GM21737 (cell line): ENCODE measurements at regions not wholly inside any gene's neighbourhood (a gene's known extent, or its start where the extent isn't known, plus 50 kb on each side); places are given as distances from the start of the nearest gene placed in this dataset.
"Not testable (repeated sequence)": the region's sequence is repeated elsewhere in the genome, so short reads cannot be mapped to it uniquely, and the experiment has no call there.

ENCODE experiments used
- ATAC-seq: cut with Tn5 transposase; IDR thresholded peaks from one replicate; pipeline ENCODE4 v1.9.1; 2021; ENCODE audit warnings: mild to moderate bottlenecking, moderate library complexity; ENCODE audit not compliant: unreplicated experiment

DNA sequence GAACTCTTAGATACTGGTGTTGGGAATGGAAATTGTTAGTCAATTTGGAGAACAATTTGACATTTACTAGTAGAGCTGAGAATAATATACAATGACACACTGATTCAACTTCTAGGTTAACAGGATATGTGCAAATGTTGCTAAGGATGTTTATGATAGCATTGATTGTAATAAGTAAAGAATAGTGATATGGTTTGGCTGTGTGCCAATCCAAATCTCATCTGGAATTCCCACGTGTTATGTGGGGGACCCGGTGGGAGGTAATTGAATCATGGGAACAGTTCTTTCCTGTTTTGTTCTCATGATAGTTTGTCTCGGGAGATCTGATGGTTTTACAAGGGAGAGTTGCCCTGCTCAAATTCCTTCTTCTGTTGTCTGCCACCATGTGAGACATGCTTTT is 302.4 kb upstream of the TMPRSS15 start:
- no peak for ATAC-seq

DNA sequence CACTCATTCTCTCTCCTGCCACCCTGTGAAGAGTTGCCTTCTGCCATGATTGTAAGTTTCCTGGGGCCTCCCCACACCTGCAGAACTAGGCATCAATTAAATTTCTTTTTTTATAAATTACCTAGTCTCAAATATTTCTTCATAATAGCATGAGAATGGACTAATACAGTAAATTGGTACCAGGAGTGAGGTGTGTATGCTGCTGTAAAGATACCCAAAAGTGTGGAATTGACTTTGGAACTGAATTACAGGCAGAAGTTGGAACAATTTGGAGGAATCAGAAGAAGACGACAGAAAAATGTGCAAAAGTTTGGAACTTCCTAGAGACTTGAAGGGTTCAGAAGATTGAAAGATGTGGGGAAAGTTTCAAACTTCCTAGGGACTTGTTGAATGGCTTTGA is 308.1 kb upstream of the TMPRSS15 start:
- ATAC-seq: no peak

DNA sequence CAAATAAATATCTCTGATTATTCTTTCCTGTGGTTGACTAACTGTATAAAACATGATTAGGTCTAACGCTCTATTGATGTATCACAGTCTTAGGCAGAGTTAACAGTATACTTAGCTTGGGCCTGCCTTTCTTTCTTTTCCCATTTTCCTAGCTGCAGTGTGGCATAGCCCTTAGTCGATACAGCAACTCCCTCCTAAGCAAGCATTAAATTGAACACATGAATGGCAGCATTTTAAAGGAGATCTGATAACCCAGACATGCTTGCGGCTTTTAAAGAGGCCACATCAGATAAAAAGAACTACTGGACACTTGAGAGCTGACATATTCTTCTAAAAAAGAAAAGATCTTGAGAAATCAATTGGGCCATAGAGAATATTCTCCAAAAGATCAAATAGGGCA is 312.0 kb upstream of the TMPRSS15 start:
- no peak for ATAC-seq

DNA sequence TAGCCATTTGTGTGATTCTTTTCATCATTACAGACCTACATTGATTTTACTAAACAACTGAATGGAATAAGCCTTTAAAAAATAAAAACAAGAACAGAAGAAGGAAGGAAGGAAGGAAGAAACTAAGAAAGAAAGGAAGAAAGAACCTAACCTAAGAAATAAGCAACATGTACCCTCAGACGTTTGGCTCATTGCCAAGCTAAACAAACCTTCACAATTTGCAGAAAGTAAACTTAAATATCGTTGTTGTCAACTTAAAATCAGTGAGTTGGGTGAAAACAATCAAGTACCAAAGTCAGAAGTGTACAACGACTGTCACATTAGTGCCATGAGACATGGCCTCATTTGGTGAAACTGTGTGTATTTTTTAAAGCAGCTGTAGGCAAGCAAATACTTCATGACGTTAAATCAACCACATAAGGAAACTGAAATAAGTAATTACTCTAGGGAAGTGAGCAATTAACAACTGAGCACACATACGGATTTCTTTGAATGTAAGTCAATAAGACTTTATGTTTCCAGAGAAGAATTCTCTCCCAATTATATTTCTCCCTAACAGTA is 313.1 kb upstream of the TMPRSS15 start:
- no peak for ATAC-seq

DNA sequence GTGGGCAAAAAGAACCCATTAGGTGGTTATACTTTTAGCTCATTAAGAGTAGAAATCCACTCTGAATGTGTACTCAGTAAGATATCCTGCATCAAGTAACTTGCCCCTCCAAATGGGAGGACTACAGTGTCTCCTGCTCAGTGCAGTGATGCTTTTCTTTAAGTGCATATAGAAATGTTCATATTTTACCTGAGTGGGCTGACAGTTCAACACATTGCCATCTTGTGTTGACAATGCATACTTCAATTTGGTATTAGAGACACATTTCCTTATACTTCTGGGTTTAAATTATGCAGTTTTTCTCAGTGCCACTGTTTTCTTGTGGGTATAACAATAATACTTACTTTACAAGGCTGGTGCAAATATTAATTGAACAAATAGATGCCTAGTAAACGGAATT is 318.6 kb upstream of the TMPRSS15 start:
- no peak for ATAC-seq

DNA sequence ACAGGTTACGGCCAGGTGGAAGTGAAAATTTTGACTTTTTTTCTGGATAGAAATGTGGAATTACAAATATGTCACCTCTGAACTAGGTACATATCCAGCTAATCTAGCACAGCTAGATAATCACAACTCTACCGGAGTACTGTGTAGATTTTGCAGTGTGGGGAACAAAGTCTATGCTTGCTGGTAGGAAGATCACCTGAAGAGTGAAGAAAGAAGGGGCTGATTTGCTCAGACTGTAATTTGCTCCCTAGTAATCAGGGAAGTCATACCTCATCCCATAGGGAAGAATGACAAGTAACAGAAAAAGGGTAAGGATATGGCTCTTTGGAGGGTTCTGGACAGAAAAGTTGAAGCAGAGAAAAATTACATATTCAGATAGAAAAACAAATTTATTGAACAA is 319.6 kb upstream of the TMPRSS15 start:
- ATAC-seq: no peak

DNA sequence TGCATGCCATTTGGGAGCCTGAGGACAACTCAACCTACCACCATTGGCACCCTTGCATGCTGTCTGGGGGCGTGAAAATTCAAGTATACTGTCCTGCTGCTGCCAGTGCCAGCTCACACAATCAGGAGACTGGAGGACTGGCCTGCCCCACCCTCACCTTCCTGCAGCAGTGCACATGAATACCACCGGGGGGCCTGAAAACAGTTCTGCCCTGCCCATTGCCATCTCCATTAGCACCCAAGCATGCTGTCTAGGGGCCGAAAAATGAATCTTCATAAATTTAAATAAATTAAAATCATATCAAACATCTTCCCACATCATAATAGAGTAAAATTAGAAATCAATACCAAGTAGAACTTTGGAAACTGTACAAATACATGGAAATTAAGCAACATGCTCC is 322.1 kb upstream of the TMPRSS15 start:
- ATAC-seq: no peak

DNA sequence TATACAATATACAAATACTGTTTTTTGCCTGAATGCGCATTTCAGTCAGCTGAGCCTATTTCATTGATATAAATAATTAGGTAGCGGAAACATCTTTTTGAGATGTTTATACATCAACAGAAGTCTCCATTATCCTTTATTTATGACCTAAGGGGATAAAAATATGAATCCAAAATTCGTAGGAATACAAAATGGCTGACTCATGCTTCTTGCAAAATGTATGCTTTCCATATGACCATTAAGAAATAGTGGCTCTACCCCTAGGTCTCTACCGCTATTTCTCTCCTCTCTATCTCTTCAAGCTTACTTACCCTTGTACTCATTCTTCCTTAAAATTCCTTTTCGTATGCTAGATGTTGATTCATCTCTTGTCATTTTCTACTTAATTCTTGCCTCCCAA is 338.4 kb upstream of the TMPRSS15 start:
- ATAC-seq: no peak

DNA sequence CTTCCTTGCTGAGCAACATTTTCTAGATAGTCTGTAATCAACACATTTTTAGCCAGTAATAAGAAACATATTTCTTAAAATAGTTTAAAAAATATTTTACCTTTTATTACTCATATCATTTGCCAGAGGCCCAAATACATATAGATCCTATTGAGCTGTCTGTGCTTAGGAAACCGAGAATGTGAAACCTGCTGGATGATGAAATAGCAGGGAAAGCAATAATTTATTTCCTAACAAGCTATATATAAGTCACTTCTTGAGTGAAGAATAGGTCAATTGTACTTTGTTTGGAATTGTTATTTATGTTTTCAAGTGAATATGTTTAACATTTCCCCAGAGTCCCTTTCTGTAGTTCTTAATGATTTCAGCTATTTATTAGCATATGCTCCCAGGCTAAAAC is 339.9 kb upstream of the TMPRSS15 start:
- ATAC-seq: no peak

DNA sequence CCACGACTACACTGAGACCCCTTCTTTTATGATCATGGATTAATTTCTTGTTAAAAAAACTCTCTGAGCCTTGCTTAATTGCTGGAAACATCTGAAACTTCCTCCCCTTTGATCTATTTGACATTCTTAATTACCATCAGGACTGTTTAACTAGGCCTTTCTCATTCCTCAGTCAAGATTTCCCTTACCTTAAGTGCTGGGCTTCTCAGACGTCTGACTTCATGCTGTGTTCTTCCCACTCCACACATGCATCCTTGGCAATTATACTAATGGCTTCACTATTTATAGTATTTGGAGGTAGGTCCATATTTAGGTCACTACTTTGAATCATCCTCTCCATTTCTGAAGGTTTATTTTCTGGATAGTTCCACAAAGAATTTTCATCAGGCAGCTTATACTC is 341.3 kb upstream of the TMPRSS15 start:
- ATAC-seq: no peak

DNA sequence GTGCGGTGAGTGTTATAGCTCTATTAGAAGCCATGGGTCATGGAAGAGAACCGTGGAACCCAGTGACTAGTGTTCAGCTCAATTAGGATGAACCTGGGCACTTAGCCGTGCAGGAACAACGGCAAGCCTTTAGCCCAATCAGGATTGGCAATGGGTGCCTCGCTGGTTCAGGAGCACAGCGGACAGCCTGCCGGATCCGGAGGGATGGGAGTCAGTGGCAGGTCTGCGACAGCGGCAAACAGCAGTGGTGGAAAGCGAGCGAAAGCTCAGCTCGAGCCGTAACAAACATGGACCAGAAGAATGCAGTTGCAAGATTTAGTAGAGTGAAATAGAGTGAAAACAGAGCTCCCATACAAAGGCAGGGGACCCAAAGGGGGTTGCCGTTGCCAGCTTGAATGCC is 349.3 kb upstream of the TMPRSS15 start:
- not testable (repeated sequence) for ATAC-seq

DNA sequence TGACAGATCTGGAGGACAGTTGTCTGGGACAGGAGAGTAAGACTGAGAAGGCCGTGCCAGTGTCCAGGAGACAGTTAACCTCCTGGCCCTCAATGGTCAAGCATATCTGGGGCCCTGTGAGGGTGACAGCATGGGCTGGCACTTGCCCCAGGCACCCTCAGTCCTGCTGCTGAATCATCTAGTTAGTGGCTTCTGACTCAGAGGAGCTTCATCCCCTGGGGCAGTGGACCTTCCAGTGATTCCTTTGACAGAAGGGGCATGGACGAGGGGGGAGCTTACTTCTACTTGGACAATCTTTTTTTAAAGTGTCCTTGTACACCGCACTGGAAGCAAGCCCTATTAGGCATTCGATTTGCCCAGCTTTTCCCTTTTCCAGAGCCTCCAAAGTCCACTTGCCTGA is 352.7 kb upstream of the TMPRSS15 start:
- ATAC-seq: not testable (repeated sequence)

DNA sequence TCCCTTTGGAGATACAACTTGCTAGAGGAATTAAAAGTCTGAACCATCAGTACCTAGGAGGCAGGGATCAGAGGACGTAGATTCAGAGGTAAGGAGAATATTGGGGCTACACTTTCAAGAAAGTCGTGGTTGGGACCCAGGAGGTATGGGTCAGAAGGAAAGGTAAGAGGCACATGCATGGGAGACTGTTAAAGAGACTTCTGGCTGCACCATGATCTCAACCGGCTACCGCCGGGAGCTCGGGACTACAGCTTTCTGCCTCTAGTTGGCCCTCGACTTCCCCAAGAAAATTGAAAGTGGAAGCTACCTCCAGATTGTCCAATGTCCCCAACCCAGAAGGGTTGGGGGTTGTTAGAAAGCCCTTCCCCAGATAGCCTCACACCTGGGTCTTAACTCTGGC is 355.7 kb upstream of the TMPRSS15 start:
- no peak for ATAC-seq

DNA sequence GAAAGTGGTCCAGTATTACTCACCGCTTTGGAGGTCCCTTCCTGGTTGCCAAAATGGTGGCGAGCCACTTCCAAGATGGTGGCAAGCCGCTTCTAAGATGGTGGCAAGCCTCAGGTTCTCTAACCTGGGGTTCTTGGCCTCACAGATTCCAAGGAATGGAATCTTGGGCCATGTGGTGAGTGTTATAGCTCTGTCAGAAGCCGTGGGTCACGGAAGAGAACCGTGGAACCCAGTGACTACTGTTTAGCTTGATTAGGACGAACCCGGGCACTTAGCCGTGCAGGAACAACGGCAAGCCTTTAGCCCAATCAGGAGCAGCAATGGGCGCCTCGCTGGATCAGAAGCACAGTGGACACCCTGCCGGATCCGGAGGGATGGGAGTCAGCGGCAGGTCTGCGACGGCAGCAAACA is 356.2 kb upstream of the TMPRSS15 start:
- ATAC-seq: no peak

DNA sequence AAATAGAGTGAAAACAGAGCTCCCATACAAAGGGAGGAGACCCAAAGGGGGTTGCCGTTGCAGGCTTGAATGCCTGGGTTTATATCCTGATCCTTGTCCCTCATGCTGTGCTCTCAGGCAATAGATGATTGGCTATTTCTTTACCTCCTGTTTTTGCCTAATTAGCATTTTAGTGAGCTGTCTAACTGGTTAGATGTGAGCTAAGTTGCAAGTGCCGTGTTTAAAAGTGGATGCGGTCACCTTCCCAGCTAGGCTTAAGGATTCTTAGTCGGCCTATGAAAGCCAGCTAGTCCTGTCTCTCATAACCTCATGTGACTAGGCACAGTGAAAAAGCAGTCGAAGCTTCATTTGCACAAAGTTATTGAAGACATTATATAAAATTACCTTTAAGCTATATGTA is 356.7 kb upstream of the TMPRSS15 start:
- no peak for ATAC-seq

DNA sequence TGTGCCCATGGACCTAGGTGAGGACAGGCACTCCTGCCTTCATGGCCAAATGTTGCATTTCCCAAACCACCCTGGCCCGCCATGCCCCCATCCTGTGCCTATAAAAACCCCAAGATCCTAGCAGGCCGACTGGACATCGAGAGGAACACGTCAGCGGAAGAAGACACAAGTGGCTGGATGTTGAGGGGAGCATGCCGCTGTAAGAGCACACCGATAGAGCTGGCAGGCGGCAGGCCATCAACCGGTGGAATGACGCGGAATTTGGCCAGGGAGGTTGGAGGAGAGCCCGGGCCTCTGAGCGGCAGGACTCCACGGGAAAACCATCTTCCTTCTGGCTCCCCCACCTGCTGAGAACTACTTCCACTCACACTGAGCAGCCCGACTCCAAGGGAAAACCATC is 361.1 kb upstream of the TMPRSS15 start:
- no peak for ATAC-seq

DNA sequence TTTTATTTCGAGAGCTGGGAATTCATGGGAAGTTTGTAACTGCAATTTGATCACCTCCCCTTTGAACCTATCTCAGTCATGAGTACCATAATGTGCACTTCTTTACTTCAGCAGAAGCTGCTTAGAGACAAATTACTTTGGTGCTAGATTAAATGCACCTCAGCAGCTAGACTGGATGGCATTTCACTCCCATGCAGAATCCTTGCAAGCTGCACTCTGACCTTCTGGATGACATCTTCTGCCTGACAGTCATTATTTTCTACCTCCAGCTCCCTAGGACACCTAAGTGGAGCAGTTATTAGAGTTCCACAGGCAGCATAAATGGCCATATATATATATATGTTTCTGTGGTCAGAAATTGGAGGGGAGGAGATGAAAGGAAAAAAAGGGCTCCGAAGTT is 366.0 kb upstream of the TMPRSS15 start:
- ATAC-seq: no peak

DNA sequence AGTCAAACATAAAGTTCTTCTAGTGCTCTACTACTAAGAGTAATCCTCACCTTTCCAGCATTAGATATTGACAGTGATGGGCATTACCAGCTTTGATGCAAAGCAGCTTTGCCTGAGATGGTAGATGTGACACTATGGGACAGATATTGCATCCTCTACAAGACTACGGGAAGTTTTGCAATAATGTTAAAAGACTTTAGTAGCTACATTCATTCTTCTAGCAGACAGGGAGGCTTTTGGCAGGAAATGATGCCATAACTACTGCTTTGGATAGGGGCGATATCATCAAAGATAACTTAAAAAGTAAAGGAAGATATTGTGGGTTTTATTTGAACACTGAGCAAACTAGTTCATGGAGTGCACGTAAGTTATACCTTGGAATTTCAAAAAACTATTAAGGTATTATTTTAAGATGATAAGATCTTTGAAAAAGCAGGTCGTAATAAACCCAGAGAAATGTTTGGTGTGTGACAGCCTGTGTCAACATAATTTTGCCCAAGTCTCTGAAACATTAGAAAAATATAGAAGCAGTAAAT is 368.3 kb upstream of the TMPRSS15 start:
- no peak for ATAC-seq

DNA sequence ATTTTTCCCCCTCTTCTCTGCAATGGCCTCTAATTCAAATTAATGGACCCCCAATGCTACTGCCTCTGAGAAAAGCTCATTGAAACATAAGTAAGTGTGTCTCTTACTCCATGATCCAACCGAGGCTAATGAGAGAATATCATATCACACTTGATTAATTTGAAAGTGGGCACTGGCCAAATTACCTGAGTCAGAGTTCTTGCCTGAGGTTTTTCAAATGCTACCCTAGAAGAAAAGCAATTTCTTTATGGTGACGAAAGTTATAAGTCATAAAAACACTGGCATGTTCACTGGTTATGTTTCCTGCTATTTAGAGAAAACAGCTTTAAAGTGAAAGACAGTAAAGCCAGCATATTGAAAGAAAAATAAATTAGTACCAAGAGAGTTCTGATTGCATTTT is 368.8 kb upstream of the TMPRSS15 start:
- ATAC-seq: no peak

DNA sequence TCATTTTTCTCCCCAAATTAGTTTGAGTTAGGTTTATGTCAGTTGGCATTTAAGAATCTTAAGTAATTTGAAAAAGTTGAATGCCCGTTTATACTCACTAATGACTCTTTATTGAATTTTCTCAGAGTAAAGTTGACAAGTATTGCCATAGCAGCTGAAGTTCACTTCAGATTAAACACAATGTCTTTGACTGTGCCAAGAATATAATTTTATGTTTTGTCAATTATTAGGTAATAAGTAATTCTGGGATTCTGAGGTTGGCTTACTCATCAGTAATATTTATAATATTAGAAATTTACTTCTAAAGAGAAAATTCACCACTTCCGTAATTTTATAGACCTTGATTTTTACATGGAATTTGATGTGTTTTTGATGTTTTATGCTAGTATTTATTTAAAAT is 369.3 kb upstream of the TMPRSS15 start:
- ATAC-seq: no peak

DNA sequence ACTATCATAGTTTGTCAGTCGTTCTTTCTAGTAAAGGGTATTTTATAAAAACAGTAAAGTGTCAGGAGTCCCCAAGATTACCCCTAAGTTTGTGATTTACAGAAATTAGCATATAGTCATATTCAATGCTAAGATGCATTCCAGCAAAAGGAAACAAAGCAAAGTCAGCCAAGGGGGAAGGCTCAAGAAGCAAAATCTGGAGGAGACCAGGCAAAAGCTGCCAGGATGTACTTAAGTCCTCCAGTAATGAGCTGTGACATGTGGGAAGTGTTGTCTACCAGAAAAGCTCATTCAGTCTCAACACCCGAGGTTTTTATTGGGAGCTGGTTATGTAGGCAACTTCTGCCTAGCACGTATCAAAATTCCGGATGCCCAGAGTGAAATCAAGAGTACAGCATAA is 373.4 kb upstream of the TMPRSS15 start:
- no peak for ATAC-seq

DNA sequence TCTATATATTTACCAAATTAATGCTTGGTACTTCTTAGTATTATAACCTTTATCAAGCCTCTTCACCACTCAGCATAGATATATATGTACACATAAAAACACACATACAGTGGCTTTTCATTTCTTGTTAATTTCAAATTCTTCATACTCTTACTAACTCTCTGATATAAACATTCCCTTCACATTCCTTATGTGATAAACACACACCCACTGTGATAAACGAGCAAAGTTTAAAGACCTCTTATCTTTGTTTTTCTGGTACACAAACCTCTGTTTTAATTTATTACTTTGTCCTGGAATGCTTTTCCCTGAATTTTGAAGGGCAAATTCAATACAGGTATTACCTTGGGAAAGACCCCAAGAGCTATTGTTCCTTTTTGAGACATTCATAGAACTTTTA is 379.1 kb upstream of the TMPRSS15 start:
- no peak for ATAC-seq

DNA sequence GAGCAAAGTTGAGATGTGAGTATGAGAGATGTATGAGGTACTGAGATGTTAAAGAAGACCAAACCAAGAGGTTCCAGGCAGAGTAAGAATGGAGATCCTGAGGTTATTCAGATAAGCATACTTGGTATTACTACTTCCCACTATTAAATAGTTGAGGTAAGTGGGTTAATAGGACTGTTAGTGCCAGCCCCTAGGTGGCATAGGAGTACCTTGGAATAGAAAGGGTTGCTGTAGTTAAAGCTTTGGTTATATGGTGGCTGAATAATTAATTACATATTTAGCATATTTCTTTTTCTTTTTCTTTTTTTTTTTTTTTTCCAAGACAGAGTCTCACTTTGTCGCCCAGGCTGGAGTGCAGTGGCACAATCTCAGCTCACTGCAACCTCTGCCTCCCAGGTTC is 397.9 kb upstream of the TMPRSS15 start:
- no peak for ATAC-seq
